ENCODE measurements at regions not wholly inside any gene's neighbourhood (a gene's known extent, or its start where the extent isn't known, plus 50 kb on each side); places are given as distances from the start of the nearest gene placed in this dataset.

GRCh38 chr6:104095661-104096416 is 763.9 kb downstream of the HACE1 start:
- Histone ChIP-seq H3K27ac (no peak overlapping the region), H3K27me3 (no peaks in the 10 kb centered on the region), H3K4me3 (no peak overlapping the region), H3K9me3 (no peaks in the 10 kb centered on the region), H3K36me3 (no peaks in the 10 kb centered on the region), H3K4me1 (no peaks in the 10 kb centered on the region)
- TF ChIP-seq POLR2A (IDR thresholded peaks at IDR 0.05) (no peak), POLR2AphosphoS5 (IDR thresholded peaks at IDR 0.05) (no peak), CTCF (IDR thresholded peaks at IDR 0.05) (no peak), EP300 (IDR thresholded peaks at IDR 0.05) (no peak)
- WGBS, 2 donors, result 90 to 91% methylated on average over 6 of the region's 6 CpGs
- DNase-seq, result no peak
- intact Hi-C loops (cut with DNase I), result no loop called here

DNA sequence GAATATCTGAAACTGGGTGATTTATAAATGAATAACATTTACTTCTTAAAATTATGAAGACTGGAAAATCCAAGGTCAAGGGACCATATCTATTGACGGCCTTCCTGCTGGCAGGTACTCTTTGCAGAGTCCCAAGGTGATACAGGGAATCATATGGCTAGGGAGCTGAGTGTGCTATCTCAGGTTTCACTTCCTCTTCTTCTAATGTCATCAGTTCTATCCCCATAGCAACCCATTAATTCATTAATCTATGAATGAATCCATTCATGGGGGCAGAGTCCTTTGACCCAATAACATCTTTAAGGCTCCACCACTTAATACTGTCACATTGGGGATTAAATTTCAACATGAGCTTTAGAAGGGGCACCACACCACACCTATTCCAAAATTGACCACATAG is 772.0 kb downstream of the HACE1 start:
- DNase-seq, result no peak
- Histone ChIP-seq H3K27me3 (no peaks in the 10 kb centered on the region), H3K9me3 (no peaks in the 10 kb centered on the region), H3K4me3 (no peak overlapping the region), H3K36me3 (no peaks in the 10 kb centered on the region), H3K27ac (no peak overlapping the region), H3K4me1 (no peaks in the 10 kb centered on the region)
- TF ChIP-seq EP300 (IDR thresholded peaks at IDR 0.05), result no peak
- no peak for TF ChIP-seq POLR2AphosphoS5 (IDR thresholded peaks at IDR 0.05)
- no peak for TF ChIP-seq CTCF (IDR thresholded peaks at IDR 0.05)
- TF ChIP-seq POLR2A (IDR thresholded peaks at IDR 0.05), result no peak
- intact Hi-C loops (cut with DNase I), result no loop called here
- 64 to 87% methylated on average over 1 of the region's 1 CpG for WGBS, 2 donors

DNA sequence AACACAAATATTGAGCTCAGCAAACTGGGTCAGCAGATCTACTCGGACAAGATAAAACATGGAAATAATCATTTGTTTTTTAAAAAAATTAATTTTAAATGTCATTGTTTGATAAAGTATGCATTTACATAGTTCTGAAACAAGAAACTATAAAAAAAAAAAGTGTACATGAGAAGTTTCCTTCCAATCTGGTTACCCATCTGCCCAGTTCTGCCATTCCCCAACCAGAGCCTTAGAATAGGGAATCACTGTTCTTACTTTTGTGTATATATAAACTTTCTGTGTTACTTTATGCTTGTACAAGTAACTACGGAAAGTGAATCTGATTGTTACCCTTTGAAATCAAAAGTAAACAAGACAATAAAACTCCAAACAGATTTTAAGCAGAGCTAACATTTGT is 791.4 kb downstream of the HACE1 start:
- DNase-seq, result no peak
- TF ChIP-seq POLR2AphosphoS5 (IDR thresholded peaks at IDR 0.05) (no peak), CTCF (IDR thresholded peaks at IDR 0.05) (no peak), POLR2A (IDR thresholded peaks at IDR 0.05) (no peak), EP300 (IDR thresholded peaks at IDR 0.05) (no peak)
- intact Hi-C loops (cut with DNase I), result no loop called here
- no peak overlapping the region for H3K27ac ChIP-seq
- H3K4me3 ChIP-seq, result no peak overlapping the region
- H3K9me3 ChIP-seq, result no peaks in the 10 kb centered on the region
- 66 to 78% methylated on average over 2 of the region's 2 CpGs for WGBS, 2 donors
- no peaks in the 10 kb centered on the region for H3K36me3 ChIP-seq
- no peaks in the 10 kb centered on the region for H3K27me3 ChIP-seq
- H3K4me1 ChIP-seq, result no peaks in the 10 kb centered on the region

DNA sequence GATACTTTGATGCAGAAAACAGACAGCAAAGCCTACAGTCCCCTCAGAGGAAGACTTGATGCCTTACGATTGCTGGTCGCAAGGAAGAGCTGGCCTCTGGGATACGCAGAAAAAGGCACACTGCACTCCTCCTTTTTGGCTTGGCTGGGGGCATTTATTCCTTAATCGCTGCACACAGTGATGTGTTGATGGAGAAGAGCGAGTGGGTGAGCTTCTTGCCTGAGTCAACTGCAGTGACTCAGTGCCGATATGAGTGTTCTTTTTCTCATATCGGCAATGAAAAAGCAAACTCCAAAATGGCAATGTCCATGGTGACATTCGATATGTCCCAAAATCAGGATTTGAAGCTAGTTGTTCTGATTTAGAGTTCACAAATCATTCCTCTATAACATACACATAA is 794.8 kb downstream of the HACE1 start:
- Histone ChIP-seq H3K4me3 (no peak overlapping the region), H3K27ac (no peak overlapping the region), H3K27me3 (no peaks in the 10 kb centered on the region), H3K4me1 (no peaks in the 10 kb centered on the region), H3K36me3 (no peaks in the 10 kb centered on the region), H3K9me3 (no peaks in the 10 kb centered on the region)
- intact Hi-C loops (cut with DNase I), result no loop called here
- 83 to 95% methylated on average over 8 of the region's 8 CpGs for WGBS, 2 donors
- TF ChIP-seq POLR2A (IDR thresholded peaks at IDR 0.05), result no peak
- no peak for TF ChIP-seq EP300 (IDR thresholded peaks at IDR 0.05)
- TF ChIP-seq CTCF (IDR thresholded peaks at IDR 0.05), result no peak
- DNase-seq, result no peak

DNA sequence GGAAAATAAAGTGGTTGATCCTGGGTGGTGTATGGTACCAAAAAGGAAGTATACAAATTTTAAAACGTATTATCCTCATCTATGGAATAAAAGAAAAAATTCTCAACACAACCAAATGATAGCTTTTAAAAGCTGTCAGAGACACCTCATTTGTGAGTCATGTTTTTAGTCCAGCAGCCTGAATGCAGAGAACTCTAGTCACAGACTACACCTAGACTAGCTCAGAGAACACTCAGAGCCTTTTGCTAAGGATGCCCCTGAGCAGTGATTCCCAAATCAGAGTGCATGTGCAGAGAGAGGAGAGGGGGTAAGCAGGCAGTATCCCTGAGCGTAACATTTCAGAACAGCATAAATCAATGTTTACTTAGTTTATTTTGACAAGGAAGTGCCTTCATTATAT is 809.3 kb downstream of the HACE1 start:
- no peak overlapping the region for H3K27ac ChIP-seq
- TF ChIP-seq POLR2AphosphoS5 (IDR thresholded peaks at IDR 0.05) (no peak), CTCF (IDR thresholded peaks at IDR 0.05) (no peak), EP300 (IDR thresholded peaks at IDR 0.05) (no peak), POLR2A (IDR thresholded peaks at IDR 0.05) (no peak)
- H3K36me3 ChIP-seq, result no peaks in the 10 kb centered on the region
- no peak for DNase-seq
- H3K9me3 ChIP-seq, result peaks cover 0 to 3% (median 0%) of the 10 kb centered on the region in 4 donors
- WGBS, 2 donors, result 48 to 75% methylated on average over 2 of the region's 2 CpGs
- H3K4me1 ChIP-seq, result no peaks in the 10 kb centered on the region
- intact Hi-C loops (cut with DNase I), result no loop called here
- H3K4me3 ChIP-seq, result no peak overlapping the region
- no peaks in the 10 kb centered on the region for H3K27me3 ChIP-seq
